Hepatocyte (in vitro differentiated cells): ENCODE measurements at regions not wholly inside any gene's neighbourhood (a gene's known extent, or its start where the extent isn't known, plus 50 kb on each side); places are given as distances from the start of the nearest gene placed in this dataset.

ENCODE experiments used
- DNase-seq: peaks from one replicate; pipeline ENCODE4 v3.0.0-alpha.2; 2016; ENCODE audit warnings: low spot score
- H2AFZ ChIP-seq: fragments of 200-600 bp; sonication (generic); 2 replicates; pipeline ENCODE4 v1.6.0; 2016; ENCODE audit warnings: antibody characterized with exemption, mild to moderate bottlenecking
- H3K27ac ChIP-seq: fragments of 200-600 bp; sonication (generic); 2 replicates; pipeline ENCODE4 v1.5.1; 2016; ENCODE audit warnings: mild to moderate bottlenecking
- H3K27me3 ChIP-seq: fragments of 200-600 bp; sonication (generic); 2 replicates; pipeline ENCODE4 v1.6.1; 2016
- H3K36me3 ChIP-seq: fragments of 200-600 bp; sonication (generic); replicated peaks from 2 replicates; pipeline ENCODE4 v1.5.1; 2016; ENCODE audit warnings: low read depth; ENCODE audit not compliant: insufficient read depth
- H3K4me1 ChIP-seq: fragments of 200-600 bp; sonication (generic); 2 replicates; pipeline ENCODE4 v1.5.1; 2016; ENCODE audit warnings: mild to moderate bottlenecking, moderate library complexity; ENCODE audit not compliant: insufficient read depth
- H3K4me2 ChIP-seq: fragments of 200-600 bp; sonication (generic); 2 replicates; pipeline ENCODE4 v1.6.0; 2016
- H3K4me3 ChIP-seq: fragments of 200-600 bp; sonication (generic); 2 replicates; pipeline ENCODE4 v1.5.1; 2016; ENCODE audit warnings: mild to moderate bottlenecking
- H3K79me2 ChIP-seq: fragments of 200-600 bp; sonication (generic); 2 replicates; pipeline ENCODE4 v1.6.0; 2017; ENCODE audit warnings: mild to moderate bottlenecking
- H3K9me2 ChIP-seq: fragments of 200-600 bp; sonication (generic); replicated peaks from 2 replicates; pipeline ENCODE4 v1.6.0; 2017; ENCODE audit warnings: mild to moderate bottlenecking; ENCODE audit not compliant: insufficient read depth
- H3K9me3 ChIP-seq: fragments of 200-600 bp; sonication (generic); 2 replicates; pipeline ENCODE4 v1.5.1; 2016; ENCODE audit warnings: low read depth, mild to moderate bottlenecking
- H4K20me1 ChIP-seq: fragments of 200-600 bp; sonication (generic); 2 replicates; pipeline ENCODE4 v1.6.0; 2016; ENCODE audit warnings: mild to moderate bottlenecking; ENCODE audit not compliant: insufficient read depth, poor library complexity, severe bottlenecking
- EZH2 ChIP-seq: fragments of 200-600 bp; sonication (generic); IDR thresholded peaks from 2 replicates; pipeline ENCODE4 v1.6.1; 2016; ENCODE audit warnings: antibody characterized with exemption, mild to moderate bottlenecking, borderline replicate concordance
- EZH2phosphoT487 ChIP-seq: fragments of 200-600 bp; sonication (generic); IDR thresholded peaks from one replicate; pipeline ENCODE4 v1.6.1; 2018; ENCODE audit warnings: antibody characterized with exemption, mild to moderate bottlenecking, low read depth, moderate library complexity; ENCODE audit not compliant: unreplicated experiment, severe bottlenecking
- WGBS: methylation state at CpG from one replicate; pipeline ENCODE4 v1.1.6; 2016; ENCODE audit warnings: low lambda C conversion rate; ENCODE audit errors: missing lambda C conversion rate; 5-methylcytosine and 5-hydroxymethylcytosine counted together
- TF ChIP-seq, protein P1 (sequence below): fragments of 200-600 bp; sonication (generic); IDR thresholded peaks from 2 replicates; pipeline ENCODE4 v1.5.1; 2016; ENCODE audit warnings: antibody characterized with exemption, mild to moderate bottlenecking; ENCODE audit not compliant: poor library complexity

DNA sequence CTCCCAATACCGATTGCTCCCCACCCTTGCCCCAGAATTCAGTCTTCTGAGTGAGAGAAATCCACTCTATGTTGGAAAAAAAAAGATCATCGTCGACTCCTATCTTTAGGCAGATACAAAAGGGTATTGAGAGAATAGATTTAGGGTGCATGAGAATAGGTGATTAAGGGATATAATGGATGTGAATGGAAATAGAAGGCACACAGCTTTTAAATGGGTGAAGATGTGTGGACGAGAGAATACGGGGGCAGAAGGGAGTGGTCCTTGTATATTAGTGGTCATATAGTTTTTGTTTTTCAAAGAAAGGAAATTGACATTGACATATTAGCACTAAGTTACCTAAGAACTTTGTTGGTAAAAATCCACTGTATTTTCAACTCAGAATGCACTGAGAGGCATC lies 98.6 kb upstream of the HDAC9 start:
- no peaks in the 10 kb centered on the region for H3K9me3 ChIP-seq
- H3K36me3 ChIP-seq = no peaks in the 10 kb centered on the region
- no peak overlapping the region for H3K27ac ChIP-seq
- WGBS = 63% methylated on average over 5 of the region's 5 CpGs
- H4K20me1 ChIP-seq = no peaks in the 10 kb centered on the region
- H3K4me2 ChIP-seq = no peak overlapping the region
- no peaks in the 10 kb centered on the region for H3K27me3 ChIP-seq
- no peaks in the 10 kb centered on the region for H3K79me2 ChIP-seq
- no peak for TF ChIP-seq EZH2
- no peak for TF ChIP-seq EZH2phosphoT487
- TF ChIP-seq, protein P1, sequence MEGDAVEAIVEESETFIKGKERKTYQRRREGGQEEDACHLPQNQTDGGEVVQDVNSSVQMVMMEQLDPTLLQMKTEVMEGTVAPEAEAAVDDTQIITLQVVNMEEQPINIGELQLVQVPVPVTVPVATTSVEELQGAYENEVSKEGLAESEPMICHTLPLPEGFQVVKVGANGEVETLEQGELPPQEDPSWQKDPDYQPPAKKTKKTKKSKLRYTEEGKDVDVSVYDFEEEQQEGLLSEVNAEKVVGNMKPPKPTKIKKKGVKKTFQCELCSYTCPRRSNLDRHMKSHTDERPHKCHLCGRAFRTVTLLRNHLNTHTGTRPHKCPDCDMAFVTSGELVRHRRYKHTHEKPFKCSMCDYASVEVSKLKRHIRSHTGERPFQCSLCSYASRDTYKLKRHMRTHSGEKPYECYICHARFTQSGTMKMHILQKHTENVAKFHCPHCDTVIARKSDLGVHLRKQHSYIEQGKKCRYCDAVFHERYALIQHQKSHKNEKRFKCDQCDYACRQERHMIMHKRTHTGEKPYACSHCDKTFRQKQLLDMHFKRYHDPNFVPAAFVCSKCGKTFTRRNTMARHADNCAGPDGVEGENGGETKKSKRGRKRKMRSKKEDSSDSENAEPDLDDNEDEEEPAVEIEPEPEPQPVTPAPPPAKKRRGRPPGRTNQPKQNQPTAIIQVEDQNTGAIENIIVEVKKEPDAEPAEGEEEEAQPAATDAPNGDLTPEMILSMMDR = no peak
- H3K4me3 ChIP-seq = no peak overlapping the region
- no peak overlapping the region for H2AFZ ChIP-seq
- no peaks in the 10 kb centered on the region for H3K9me2 ChIP-seq
- H3K4me1 ChIP-seq = peaks cover 3% of the 10 kb centered on the region
- no peak for DNase-seq

DNA sequence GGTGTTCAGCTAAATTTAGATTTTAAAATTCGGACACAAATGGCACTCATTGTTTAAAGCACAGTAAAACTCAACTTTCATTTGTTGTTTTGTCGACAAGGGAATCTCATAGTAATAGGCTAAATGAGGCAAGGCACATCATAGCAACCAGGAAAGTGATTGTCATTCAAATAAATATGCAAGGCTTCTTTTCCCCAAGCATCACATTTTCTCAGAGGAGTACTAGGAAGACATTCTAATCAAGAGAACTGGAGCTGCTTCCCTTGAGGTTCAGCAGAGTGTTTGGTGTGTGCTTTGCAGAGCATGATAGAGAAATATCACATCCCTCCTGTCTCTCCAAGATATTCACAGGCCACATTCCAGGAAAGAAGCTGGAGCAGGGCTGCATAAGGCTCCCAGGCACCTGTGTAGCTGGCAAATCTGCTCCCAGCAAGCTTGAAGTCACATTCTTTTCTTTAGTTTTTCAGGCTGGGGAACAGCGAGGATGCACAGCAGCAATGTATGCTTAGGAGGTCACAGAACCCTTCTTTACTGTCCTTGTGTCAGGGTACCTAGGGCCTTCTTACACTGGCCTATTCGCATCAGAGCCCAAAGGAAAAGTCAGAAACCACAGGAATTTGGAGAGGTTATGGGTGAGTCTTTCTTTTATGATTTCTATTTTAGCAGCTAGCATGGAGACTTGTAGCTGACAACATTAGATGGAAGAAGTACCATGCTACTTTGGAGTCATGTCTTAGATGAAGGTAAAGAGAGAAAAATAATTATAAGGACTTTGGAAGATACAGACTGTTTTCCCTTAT lies 95.9 kb upstream of the HDAC9 start:
- Histone ChIP-seq H3K4me3 (no peak overlapping the region), H3K27ac (no peak overlapping the region), H4K20me1 (no peaks in the 10 kb centered on the region), H3K9me3 (no peaks in the 10 kb centered on the region), H3K9me2 (no peaks in the 10 kb centered on the region), H3K79me2 (no peaks in the 10 kb centered on the region), H3K27me3 (no peaks in the 10 kb centered on the region), H2AFZ (no peak overlapping the region), H3K4me2 (no peak overlapping the region), H3K4me1 (no peaks in the 10 kb centered on the region), H3K36me3 (no peaks in the 10 kb centered on the region)
- DNase-seq = no peak
- 83% methylated on average over 4 of the region's 4 CpGs for WGBS
- TF ChIP-seq, protein P1 = no peak
- TF ChIP-seq EZH2phosphoT487 = no peak
- TF ChIP-seq EZH2 = no peak

- Histone ChIP-seq H3K27me3 (no peaks in the 10 kb centered on the region), H3K9me2 (no peaks in the 10 kb centered on the region), H3K79me2 (no peaks in the 10 kb centered on the region), H2AFZ (no peak overlapping the region), H3K27ac (no peak overlapping the region), H3K9me3 (no peaks in the 10 kb centered on the region), H3K4me2 (no peak overlapping the region), H4K20me1 (no peaks in the 10 kb centered on the region), H3K4me1 (no peaks in the 10 kb centered on the region), H3K36me3 (no peaks in the 10 kb centered on the region), H3K4me3 (no peak overlapping the region)
- no peak for DNase-seq
- WGBS = 81% methylated on average over 2 of the region's 2 CpGs
- TF ChIP-seq EZH2phosphoT487 = no peak
- TF ChIP-seq EZH2 = no peak
- TF ChIP-seq, protein P1 = no peak
Measured at GRCh38 chr7:18400275-18400674, 95.3 kb upstream of the HDAC9 start.
